Ovary (tissue), 7 donors: ENCODE measurements at regions not wholly inside any gene's neighbourhood (a gene's known extent, or its start where the extent isn't known, plus 50 kb on each side); places are given as distances from the start of the nearest gene placed in this dataset.
A peak's percentile ranks its signal among the peaks of the same experiment; 100 is the strongest.

Experiments used
- DNase-seq, 5 donors: peaks; one replicate each; pipeline ENCODE4 v3.0.0-alpha.2; 2019 to 2020
- H3K27ac ChIP-seq, 2 donors: fragments of 200-600 bp; one replicate each; pipeline versions ENCODE4 v1.5.1 to v1.8.0; 2019 to 2022
- H3K27me3 ChIP-seq: fragments of 200-600 bp; one replicate; pipeline ENCODE4 v1.8.0; 2022
- H3K36me3 ChIP-seq: fragments of 200-600 bp; sonication (generic); one replicate; pipeline ENCODE4 v1.5.1; 2019
- H3K4me1 ChIP-seq: one replicate; pipeline ENCODE4 v1.8.1; 2013; ENCODE audit warnings: mild to moderate bottlenecking, moderate library complexity; ENCODE audit not compliant: insufficient read depth
- H3K4me3 ChIP-seq: fragments of 200-600 bp; sonication (generic); one replicate; pipeline ENCODE4 v1.5.1; 2017
- H3K9me3 ChIP-seq, 2 donors: fragments of 200-600 bp in 1 of 2; sonication (generic) in 1 of 2; one replicate each; pipeline versions ENCODE4 v1.5.1 to v1.8.1; 2013 to 2019; ENCODE audit warnings: mild to moderate bottlenecking in 1 of 2, moderate library complexity in 1 of 2
- EP300 ChIP-seq: sonication (generic); formaldehyde crosslinking; IDR thresholded peaks from one replicate; pipeline ENCODE4 v1.6.1; 2017; ENCODE audit warnings: antibody characterized with exemption
- POLR2A ChIP-seq: fragments of 450-650 bp; IDR thresholded peaks from one replicate; pipeline ENCODE4 v1.6.1; 2017; ENCODE audit warnings: antibody characterized with exemption, mild to moderate bottlenecking, moderate library complexity
- WGBS, 3 donors: extraction: QIAGEN DNeasy Blood & Tissue Kit in 1 of 3; methylation state at CpG; one replicate each; pipeline versions ENCODE4 v1.1.5 to v1.1.7; 2013 to 2017; 5-methylcytosine and 5-hydroxymethylcytosine counted together
- intact Hi-C, 4 donors: fragments of 100-400 bp; cut with DNase I; formaldehyde crosslinking; loops; one replicate each; pipeline versions ENCODE4 v1.11.0 to v1.15.1; 2022 to 2023
- TF ChIP-seq, protein P1 (sequence below), 3 donors: fragments of 450-650 bp in 2 of 3; fragments of 200-600 bp in 1 of 3; IDR thresholded peaks; one replicate each; pipeline versions ENCODE4 v1.5.1 to v1.8.0; 2016 to 2022; ENCODE audit warnings: antibody characterized with exemption in 3 of 3, mild to moderate bottlenecking in 1 of 3
- donor health status: DM: no; HTN: no; CAD: no; lungs with moderate emphysema.
- donor health status: DM: no; HTN: no; CAD: no.
- donor health status: Bipolar disorder and iron deficiency.
- donor health status: DM: no; HTN: no; CAD: no.
- donor health status: DM: yes; HTN: yes; CAD: no.

DNA sequence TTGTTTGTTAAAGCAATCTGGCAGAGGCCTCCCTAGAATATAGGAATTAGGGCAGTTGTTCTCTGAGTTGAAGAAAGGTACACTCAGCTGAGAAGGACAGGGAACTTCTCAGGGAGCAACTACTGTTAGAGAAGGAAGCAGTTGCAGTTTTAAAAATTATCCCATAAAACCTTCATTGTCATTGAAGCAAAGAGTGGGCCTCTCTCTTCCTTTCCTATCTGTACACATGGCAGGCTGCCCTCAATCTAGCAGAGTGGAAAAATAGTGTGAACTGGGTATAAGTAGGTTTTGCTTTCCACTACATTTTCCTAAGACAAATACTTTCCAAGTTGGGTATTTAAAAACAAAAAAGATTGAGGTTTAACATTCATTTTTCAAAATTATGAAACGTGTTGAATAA, 236.7 kb upstream of the KLF14 start:
- no peaks in the 10 kb centered on the region for H3K9me3 ChIP-seq
- H3K36me3 ChIP-seq = no peaks in the 10 kb centered on the region
- no peaks in the 10 kb centered on the region for H3K27me3 ChIP-seq
- H3K4me1 ChIP-seq = peaks cover 2% of the 10 kb centered on the region
- H3K4me3 ChIP-seq = no peak overlapping the region
- TF ChIP-seq POLR2A = no peak
- TF ChIP-seq, protein P1, sequence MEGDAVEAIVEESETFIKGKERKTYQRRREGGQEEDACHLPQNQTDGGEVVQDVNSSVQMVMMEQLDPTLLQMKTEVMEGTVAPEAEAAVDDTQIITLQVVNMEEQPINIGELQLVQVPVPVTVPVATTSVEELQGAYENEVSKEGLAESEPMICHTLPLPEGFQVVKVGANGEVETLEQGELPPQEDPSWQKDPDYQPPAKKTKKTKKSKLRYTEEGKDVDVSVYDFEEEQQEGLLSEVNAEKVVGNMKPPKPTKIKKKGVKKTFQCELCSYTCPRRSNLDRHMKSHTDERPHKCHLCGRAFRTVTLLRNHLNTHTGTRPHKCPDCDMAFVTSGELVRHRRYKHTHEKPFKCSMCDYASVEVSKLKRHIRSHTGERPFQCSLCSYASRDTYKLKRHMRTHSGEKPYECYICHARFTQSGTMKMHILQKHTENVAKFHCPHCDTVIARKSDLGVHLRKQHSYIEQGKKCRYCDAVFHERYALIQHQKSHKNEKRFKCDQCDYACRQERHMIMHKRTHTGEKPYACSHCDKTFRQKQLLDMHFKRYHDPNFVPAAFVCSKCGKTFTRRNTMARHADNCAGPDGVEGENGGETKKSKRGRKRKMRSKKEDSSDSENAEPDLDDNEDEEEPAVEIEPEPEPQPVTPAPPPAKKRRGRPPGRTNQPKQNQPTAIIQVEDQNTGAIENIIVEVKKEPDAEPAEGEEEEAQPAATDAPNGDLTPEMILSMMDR (IDR thresholded peaks at IDR 0.05) = no peak
- TF ChIP-seq EP300 = no peak
- intact Hi-C loops = no loop called here
- no peak for DNase-seq
- peak overlapping the region in 1 of 2 donors; percentile 35 for H3K27ac ChIP-seq
- WGBS, 3 donors = 5 to 12% (median 7%) methylated on average over 1 of the region's 1 CpG

DNA sequence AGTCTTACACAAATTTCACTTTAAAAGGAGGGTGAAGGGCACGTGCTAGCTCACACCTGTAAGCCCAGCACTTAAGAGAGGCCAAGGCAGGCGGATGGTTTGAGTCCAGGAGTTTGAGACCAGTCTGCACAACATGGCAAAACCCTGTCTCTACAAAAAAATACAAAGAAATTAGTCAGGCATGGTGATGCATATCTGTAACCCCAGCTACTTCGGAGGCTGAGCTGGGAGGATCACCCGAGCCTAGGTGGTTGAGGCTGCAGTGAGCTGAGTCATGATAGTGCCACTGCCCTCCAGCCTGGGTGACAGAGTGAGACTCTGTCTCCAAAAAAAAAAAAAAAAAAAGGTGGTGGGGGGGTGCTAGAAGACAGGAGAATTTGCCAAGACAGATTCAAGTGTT, 237.3 kb upstream of the KLF14 start:
- Histone ChIP-seq H3K4me3 (no peak overlapping the region), H3K36me3 (no peaks in the 10 kb centered on the region), H3K9me3 (no peaks in the 10 kb centered on the region), H3K4me1 (peaks cover 2% of the 10 kb centered on the region), H3K27ac (peak overlapping the region in 1 of 2 donors; percentile 35), H3K27me3 (no peaks in the 10 kb centered on the region)
- 90 to 94% (median 93%) methylated on average over 4 of the region's 4 CpGs for WGBS, 3 donors
- intact Hi-C loops = no loop called here
- TF ChIP-seq, protein P1 (IDR thresholded peaks at IDR 0.05) = no peak
- no peak for TF ChIP-seq EP300
- no peak for TF ChIP-seq POLR2A
- DNase-seq = no peak

DNA sequence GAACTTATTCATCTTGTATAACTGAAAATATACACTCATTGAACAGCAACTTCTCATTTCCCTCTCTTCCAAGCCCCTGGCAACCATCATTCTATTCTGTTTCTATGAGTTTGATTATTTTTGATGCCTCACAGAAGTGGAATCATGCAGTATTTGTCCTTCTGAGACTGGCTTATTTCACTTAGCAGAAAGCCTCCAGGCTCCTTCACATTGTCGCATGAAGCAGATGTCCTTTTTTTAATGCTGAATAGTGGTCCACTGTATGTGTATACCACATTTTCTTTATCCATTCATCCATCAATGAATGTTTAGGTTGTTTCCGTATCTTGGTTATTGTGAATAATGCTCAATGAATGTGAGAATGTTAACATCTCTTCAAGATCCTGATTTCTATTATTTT, 238.2 kb upstream of the KLF14 start:
- Histone ChIP-seq H3K9me3 (no peaks in the 10 kb centered on the region), H3K4me1 (peaks cover 2% of the 10 kb centered on the region), H3K27me3 (no peaks in the 10 kb centered on the region), H3K27ac (no peak overlapping the region), H3K36me3 (no peaks in the 10 kb centered on the region), H3K4me3 (no peak overlapping the region)
- no peak for DNase-seq
- WGBS, 3 donors = 92 to 99% (median 97%) methylated on average over 2 of the region's 2 CpGs
- TF ChIP-seq, protein P1 (IDR thresholded peaks at IDR 0.05) = no peak
- no peak for TF ChIP-seq POLR2A
- TF ChIP-seq EP300 = no peak
- intact Hi-C loops = no loop called here

DNA sequence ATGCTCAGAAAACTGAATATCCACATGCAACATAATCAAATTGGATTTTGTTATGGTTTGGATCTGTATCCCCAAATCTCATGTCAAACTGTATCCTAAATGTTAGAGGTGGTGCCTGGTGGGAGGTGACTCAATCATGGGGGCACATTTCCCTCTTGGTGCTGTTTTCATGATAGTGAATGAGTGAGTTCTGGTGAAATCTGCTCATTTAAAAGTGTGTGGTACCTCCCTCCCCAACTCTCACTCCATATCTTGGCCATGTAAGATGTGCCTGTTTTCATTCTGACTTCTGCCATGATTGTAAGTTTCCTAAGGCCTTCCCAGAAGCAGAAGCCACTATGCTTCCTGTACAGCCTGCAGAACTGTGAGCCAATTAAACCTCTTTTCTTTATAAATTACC, 239.6 kb upstream of the KLF14 start:
- intact Hi-C loops = no loop called here
- TF ChIP-seq, protein P1 (IDR thresholded peaks at IDR 0.05) = no peak
- TF ChIP-seq EP300 (no peak), POLR2A (no peak)
- H3K9me3 ChIP-seq = no peaks in the 10 kb centered on the region
- H3K27ac ChIP-seq = no peak overlapping the region
- H3K27me3 ChIP-seq = no peaks in the 10 kb centered on the region
- H3K4me3 ChIP-seq = no peak overlapping the region
- no peak for DNase-seq
- H3K36me3 ChIP-seq = no peaks in the 10 kb centered on the region
- peaks cover 2% of the 10 kb centered on the region for H3K4me1 ChIP-seq

GRCh38 chr7:130974169-130974568, 240.2 kb upstream of the KLF14 start:
- Histone ChIP-seq H3K4me3 (no peak overlapping the region), H3K4me1 (peaks cover 2% of the 10 kb centered on the region), H3K27me3 (no peaks in the 10 kb centered on the region), H3K36me3 (no peaks in the 10 kb centered on the region), H3K27ac (no peak overlapping the region), H3K9me3 (no peaks in the 10 kb centered on the region)
- TF ChIP-seq, protein P1 (IDR thresholded peaks at IDR 0.05) = no peak
- TF ChIP-seq POLR2A (no peak), EP300 (no peak)
- 93 to 100% (median 98%) methylated on average over 2 of the region's 2 CpGs for WGBS, 3 donors
- no peak for DNase-seq
- intact Hi-C loops = no loop called here
